ENCODE measurements at regions not wholly inside any gene's neighbourhood (a gene's known extent, or its start where the extent isn't known, plus 50 kb on each side); places are given as distances from the start of the nearest gene placed in this dataset.
"Not testable (repeated sequence)": the region's sequence is repeated elsewhere in the genome, so short reads cannot be mapped to it uniquely, and the experiment has no call there.

- peaks cover 12% of the 10 kb centered on the region for H3K4me1 Mint-ChIP-seq (ENCODE audit: low read depth, unreplicated experiment)
- no peaks in the 10 kb centered on the region for H3K27me3 Mint-ChIP-seq (ENCODE audit: unreplicated experiment)
- intact Hi-C loops (cut with micrococcal nuclease; ENCODE audit: unreplicated experiment): loop anchor here (5.0 kb wide), 1 partner anchor 38 kb away; no protein-coding TSS in a partner anchor
- CTCF ChIA-PET: interaction anchor here (1.1 kb wide), 1 partner anchor 38 kb away, joined by 3 read pairs; no protein-coding TSS in a partner anchor
- BruUV-seq (replicated peaks): no TSS peak
- no peak for DNase-seq
- H3K27ac Mint-ChIP-seq (ENCODE audit: unreplicated experiment): no peak overlapping the region
- TF ChIP-seq CTCF (IDR thresholded peaks at IDR 0.05; ENCODE audit: unreplicated experiment): no peak
- no peak overlapping the region for H3K4me3 Mint-ChIP-seq (ENCODE audit: low read depth, unreplicated experiment)
- no peaks in the 10 kb centered on the region for H3K36me3 Mint-ChIP-seq (ENCODE audit: insufficient read depth, unreplicated experiment)
- no peaks in the 10 kb centered on the region for H3K9me3 Mint-ChIP-seq (ENCODE audit: low read depth, unreplicated experiment)
Measured at GRCh38 chr10:52599551-52600200, 172.9 kb downstream of the MBL2 start.

- BruUV-seq (replicated peaks); H3K27ac Mint-ChIP-seq (ENCODE audit: unreplicated experiment); H3K36me3 Mint-ChIP-seq (ENCODE audit: insufficient read depth, unreplicated experiment); DNase-seq; H3K9me3 Mint-ChIP-seq (ENCODE audit: low read depth, unreplicated experiment); H3K4me3 Mint-ChIP-seq (ENCODE audit: low read depth, unreplicated experiment); intact Hi-C loops (cut with micrococcal nuclease; ENCODE audit: unreplicated experiment); H3K27me3 Mint-ChIP-seq (ENCODE audit: unreplicated experiment); H3K4me1 Mint-ChIP-seq (ENCODE audit: low read depth, unreplicated experiment): not testable (repeated sequence)
- CTCF ChIA-PET: interaction anchor here (1.1 kb wide), 1 partner anchor 38 kb away, joined by 3 read pairs; no protein-coding TSS in a partner anchor
Measured at GRCh38 chr10:52604131-52604530, 168.5 kb downstream of the MBL2 start.

- H3K36me3 Mint-ChIP-seq (ENCODE audit: insufficient read depth, unreplicated experiment): no peaks in the 10 kb centered on the region
- no TSS peak for BruUV-seq (replicated peaks)
- no peak overlapping the region for H3K27ac Mint-ChIP-seq (ENCODE audit: unreplicated experiment)
- H3K27me3 Mint-ChIP-seq (ENCODE audit: unreplicated experiment): no peaks in the 10 kb centered on the region
- intact Hi-C loops (cut with micrococcal nuclease; ENCODE audit: unreplicated experiment): no loop called here
- no peak for DNase-seq
- H3K9me3 Mint-ChIP-seq (ENCODE audit: low read depth, unreplicated experiment): no peaks in the 10 kb centered on the region
- no peaks in the 10 kb centered on the region for H3K4me1 Mint-ChIP-seq (ENCODE audit: low read depth, unreplicated experiment)
- CTCF ChIA-PET: interaction anchor here (0.7 kb wide), 1 partner anchor 549 kb away, joined by 3 read pairs; no protein-coding TSS in a partner anchor
- H3K4me3 Mint-ChIP-seq (ENCODE audit: low read depth, unreplicated experiment): no peak overlapping the region
- no peak for TF ChIP-seq CTCF (IDR thresholded peaks at IDR 0.05; ENCODE audit: unreplicated experiment)
Measured at GRCh38 chr10:52609071-52609470, 163.5 kb downstream of the MBL2 start.

GRCh38 chr10:52609626-52610240, 162.9 kb downstream of the MBL2 start:
- Mint-ChIP-seq H3K9me3 (ENCODE audit: low read depth, unreplicated experiment) (no peaks in the 10 kb centered on the region), H3K36me3 (ENCODE audit: insufficient read depth, unreplicated experiment) (no peaks in the 10 kb centered on the region), H3K27me3 (ENCODE audit: unreplicated experiment) (no peaks in the 10 kb centered on the region), H3K4me3 (ENCODE audit: low read depth, unreplicated experiment) (no peak overlapping the region), H3K4me1 (ENCODE audit: low read depth, unreplicated experiment) (no peaks in the 10 kb centered on the region), H3K27ac (ENCODE audit: unreplicated experiment) (no peak overlapping the region)
- BruUV-seq (replicated peaks): no TSS peak
- intact Hi-C loops (cut with micrococcal nuclease; ENCODE audit: unreplicated experiment): no loop called here
- no peak for TF ChIP-seq CTCF (IDR thresholded peaks at IDR 0.05; ENCODE audit: unreplicated experiment)
- CTCF ChIA-PET: no interaction called here
- no peak for DNase-seq

- no peaks in the 10 kb centered on the region for H3K36me3 Mint-ChIP-seq (ENCODE audit: insufficient read depth, unreplicated experiment)
- no TSS peak for BruUV-seq (replicated peaks)
- H3K27ac Mint-ChIP-seq (ENCODE audit: unreplicated experiment): no peak overlapping the region
- no peak overlapping the region for H3K4me3 Mint-ChIP-seq (ENCODE audit: low read depth, unreplicated experiment)
- no peaks in the 10 kb centered on the region for H3K27me3 Mint-ChIP-seq (ENCODE audit: unreplicated experiment)
- intact Hi-C loops (cut with micrococcal nuclease; ENCODE audit: unreplicated experiment): no loop called here
- no peak for TF ChIP-seq CTCF (IDR thresholded peaks at IDR 0.05; ENCODE audit: unreplicated experiment)
- H3K4me1 Mint-ChIP-seq (ENCODE audit: low read depth, unreplicated experiment): no peaks in the 10 kb centered on the region
- H3K9me3 Mint-ChIP-seq (ENCODE audit: low read depth, unreplicated experiment): no peaks in the 10 kb centered on the region
- DNase-seq: no peak
- CTCF ChIA-PET: no interaction called here
Measured at GRCh38 chr10:52615331-52615730, 157.3 kb downstream of the MBL2 start.
